Suppressor macrophage treated with lipopolysaccharide for 4 hours (primary cell): ENCODE measurements at regions not wholly inside any gene's neighbourhood (a gene's known extent, or its start where the extent isn't known, plus 50 kb on each side); places are given as distances from the start of the nearest gene placed in this dataset.
"Not testable (repeated sequence)": the region's sequence is repeated elsewhere in the genome, so short reads cannot be mapped to it uniquely, and the experiment has no call there.

Experiments
- DNase-seq: peaks from one replicate; pipeline ENCODE4 v3.0.0-alpha.2; 2020

DNA sequence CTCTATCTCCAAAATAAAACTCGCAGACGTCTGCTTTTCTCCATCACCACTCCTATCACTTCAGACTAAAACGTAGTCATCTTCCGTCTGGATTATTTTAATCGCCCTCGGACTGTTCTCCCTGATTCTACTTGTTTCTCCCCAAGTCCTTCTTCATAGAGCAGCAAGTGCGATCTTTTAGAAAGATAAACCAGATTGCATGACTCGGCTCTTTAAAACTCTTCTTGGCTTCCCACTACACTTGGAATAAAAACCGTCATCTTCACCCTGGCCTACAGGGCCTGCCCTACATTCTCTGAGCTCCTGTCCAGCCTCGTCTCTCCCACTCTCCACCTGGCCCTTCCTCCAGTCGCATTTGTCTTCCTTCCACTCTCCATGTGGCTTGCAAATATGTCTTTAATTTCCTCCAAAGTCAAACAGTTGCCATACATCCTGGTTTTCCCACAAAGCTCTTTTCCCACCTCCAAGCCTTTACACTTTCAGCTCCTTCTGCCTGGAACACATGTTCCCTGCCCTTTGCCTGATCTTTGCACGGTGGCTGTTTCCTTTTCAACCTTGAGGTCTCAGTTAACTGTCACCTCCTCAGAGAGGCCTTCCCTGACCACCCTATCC is 70.5 kb upstream of the DHX40 start:
- no peak for DNase-seq

DNA sequence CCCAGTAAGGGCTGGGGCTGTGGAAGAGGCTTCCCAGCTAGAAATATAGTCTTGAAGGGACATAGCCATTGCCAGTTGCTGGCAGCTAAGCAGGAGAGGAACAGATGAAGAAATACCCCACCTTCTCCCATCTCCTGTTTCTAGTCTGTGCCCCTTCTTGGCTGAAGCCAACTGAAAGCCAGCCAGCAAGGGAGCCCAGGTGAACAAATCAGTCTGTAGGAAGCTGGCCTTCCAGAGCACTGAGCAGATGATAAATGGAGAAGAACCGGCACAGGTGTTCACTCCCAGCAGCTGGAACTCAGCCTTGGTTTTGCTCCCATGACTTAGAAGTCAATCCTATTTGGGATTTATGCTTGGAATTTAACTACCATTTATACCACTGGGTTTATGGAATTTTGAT is 69.2 kb upstream of the DHX40 start:
- DNase-seq = no peak

DNA sequence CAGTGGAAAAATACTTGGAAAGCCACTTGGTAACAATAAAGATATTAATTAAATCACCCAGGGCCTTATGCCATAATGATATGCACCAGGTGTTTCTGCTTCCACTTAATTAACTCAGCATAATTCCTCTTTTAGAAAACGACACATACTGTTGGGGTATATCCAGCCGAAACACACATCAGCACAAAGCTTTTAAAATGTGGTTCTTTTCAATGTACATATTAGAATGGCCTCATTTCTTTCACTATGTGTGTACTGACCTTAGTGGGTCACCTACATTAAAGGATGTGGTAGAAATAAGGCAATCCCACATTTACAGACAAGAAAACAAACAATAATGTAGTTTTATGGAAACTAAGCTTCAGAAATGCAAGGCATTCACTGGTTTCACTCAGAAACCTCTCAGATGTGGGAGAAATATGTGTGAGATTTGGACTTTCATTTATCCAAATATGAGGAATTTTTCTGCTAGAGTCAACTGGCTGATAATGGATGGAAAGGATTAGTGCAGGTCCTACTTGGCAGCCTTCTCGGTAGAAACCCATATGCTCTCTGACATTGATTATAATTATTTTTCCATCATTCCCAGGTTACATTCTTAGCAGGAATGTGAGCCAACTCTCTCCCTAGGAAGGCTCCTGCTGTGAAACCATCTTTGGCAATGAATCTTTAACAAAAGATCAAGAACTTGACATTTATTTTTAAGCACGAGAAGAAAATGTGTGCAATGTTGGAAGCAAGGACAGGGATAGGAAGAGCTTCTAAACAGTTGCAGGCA is 66.7 kb upstream of the DHX40 start:
- DNase-seq = no peak

DNA sequence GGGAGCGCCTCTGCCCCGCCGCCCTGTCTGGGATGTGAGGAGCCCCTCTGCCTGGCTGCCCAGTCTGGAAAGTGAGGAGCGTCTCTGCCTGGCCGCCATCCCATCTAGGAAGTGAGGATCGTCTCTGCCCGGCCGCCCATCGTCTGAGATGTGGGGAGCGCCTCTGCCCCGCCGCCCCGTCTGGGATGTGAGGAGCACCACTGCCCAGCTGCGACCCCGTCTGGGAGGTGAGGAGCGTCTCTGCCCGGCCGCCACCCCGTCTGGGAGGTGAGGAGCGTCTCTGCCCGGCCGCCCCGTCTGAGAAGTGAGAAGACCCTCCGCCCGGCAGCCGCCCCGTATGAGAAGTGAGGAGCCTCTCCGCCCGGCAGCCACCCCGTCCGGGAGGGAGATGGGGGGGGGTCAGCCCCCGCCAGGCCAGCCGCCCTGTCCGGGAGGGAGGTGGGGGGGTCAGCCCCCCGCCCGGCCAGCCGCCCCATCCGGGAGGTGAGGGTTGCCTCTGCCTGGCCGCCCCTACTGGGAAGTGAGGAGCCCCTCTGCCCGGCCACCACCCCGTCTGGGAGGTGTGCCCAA is 65.2 kb upstream of the DHX40 start:
- not testable (repeated sequence) for DNase-seq

DNA sequence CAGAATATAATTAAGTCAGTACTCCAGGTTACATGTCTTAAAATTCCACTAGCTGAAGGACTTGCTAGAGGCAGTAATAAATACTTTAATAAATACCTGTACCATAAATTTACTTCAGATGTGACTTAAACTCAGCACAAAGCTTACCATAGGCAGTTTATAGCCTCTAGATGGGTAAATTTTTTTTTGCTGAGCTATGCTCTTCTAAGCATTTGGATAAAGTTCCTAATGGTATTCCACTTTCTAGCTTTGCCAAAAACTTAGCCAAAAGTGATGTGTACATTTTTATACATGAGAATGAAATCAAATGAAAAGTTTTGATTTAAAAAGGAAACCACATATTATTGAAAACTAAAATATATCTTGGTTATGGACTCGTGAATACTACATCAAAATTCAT is 63.7 kb upstream of the DHX40 start:
- no peak for DNase-seq

DNA sequence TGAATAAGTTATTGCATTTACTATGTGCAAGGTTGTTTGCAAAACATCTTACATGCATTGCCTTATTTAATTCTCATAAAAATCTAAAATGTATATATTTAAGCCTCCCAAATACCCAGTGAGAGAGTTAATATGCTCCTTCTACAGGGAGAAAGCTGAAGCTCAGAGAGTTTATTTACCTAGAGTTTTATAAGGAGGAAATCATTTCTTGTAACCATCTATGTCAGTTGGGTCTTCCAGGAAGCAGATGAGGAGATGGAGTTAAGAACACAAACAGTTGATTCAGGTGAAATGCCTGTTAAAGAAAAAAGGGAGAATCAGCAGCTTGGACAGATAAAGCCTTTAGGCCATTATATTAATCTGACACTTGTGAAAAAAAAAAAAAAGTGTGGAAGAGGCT is 62.6 kb upstream of the DHX40 start:
- no peak for DNase-seq

DNA sequence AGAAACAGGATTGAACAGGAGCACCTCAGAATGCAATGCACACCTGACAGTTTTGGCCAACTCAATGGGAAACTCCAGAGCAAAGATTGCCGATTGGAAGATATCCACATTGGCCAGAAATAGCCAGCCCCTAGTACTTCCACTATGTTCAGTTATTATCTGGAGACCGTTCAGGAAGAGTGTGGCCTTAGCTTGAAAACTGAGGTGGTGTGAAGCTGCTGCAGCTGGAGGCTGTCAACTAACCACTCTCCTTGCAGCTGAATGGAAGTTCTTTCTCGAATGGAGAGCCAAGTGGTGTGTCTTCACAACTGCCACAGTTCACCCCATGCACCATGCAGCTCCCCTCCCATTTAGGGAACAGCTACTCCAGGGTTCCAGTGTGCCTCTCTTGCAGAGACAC is 61.9 kb upstream of the DHX40 start:
- DNase-seq = no peak

DNA sequence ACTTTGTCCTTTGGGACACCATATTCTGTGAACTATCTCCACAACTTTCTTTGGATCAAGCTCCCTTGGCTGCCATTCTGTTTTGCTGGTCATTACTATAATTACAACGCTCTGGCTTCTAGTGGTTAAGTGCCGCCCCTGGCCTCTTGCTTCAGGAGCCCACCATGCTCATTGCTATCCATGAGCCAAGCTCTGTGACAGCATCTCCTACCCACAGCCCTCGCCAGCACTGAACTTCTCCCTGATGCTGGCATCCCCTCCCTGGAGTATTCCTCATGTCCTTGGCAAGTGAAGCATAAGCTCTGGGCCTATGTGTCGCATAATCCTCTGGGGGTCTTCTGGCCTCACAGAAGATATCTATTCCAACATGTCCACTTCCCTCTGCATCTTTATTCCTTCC is 60.6 kb upstream of the DHX40 start:
- no peak for DNase-seq

DNA sequence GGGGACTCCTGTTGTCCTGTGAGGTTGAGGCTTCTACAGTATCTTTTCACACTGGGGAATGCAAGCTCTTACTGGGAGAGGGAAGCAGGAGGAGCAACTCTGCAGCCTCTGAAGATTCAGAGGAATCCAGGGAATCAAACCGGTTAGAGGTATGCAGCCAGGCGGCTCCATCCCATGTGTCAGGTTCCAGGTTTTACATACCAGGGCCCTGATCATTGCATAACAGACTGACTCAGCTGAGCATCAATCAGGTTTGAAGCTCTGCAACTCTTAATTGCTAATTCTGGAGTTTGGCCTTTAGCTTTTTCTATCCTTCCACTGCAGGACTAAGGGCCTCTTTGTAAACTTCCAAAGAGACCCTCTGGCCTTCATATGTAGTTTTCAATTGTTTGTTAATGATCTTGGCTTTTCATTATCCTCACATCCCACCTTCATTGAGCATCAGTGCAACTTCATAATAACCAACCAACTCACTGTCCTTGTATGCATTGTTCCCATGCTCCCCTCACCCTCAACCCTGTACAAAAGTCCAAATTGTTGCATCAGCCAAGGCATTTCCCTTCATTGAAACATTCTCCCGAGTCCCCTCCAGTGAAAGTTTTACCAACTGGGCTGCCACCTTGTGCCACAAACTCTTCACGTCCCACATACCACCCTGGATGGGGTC is 59.7 kb upstream of the DHX40 start:
- no peak for DNase-seq

DNA sequence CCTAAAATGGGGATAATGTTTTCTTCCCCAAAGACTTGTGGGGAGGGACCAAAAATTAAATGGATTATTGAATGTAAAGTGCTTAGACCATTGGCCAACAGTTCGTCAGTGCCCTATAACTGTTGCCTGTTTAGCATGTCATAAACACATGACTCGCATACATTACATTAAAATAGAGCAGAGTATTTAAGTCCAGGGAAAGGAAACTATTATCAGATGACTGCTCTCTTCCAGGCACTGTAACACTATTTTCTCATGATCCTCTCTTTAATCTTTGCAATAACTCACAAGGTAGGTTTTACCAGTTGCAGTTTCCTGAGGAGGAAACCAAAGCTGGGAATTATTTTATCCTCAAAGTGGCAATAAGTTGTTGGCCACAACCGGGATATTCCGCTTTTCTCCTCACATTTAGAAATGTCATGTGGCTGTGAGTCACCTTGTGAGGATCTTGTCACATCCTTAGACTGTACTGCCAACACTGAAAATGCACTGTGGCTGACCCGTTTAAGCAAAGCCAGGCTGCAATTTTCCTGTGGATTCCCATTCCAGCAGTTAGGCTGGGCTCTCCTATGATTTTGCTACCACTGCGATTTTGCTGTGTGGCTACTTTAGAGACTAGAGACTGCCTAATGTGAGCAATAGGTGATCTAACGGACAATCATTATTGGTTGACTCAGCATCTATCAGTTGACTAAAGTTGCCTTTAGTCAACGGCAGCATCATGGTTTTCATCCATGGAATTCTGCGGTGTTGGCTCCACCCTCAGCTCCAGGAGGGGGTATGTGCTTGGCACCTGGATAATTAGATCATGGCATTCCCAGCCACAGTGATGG is 58.3 kb upstream of the DHX40 start:
- peak; percentile 76 for DNase-seq

DNA sequence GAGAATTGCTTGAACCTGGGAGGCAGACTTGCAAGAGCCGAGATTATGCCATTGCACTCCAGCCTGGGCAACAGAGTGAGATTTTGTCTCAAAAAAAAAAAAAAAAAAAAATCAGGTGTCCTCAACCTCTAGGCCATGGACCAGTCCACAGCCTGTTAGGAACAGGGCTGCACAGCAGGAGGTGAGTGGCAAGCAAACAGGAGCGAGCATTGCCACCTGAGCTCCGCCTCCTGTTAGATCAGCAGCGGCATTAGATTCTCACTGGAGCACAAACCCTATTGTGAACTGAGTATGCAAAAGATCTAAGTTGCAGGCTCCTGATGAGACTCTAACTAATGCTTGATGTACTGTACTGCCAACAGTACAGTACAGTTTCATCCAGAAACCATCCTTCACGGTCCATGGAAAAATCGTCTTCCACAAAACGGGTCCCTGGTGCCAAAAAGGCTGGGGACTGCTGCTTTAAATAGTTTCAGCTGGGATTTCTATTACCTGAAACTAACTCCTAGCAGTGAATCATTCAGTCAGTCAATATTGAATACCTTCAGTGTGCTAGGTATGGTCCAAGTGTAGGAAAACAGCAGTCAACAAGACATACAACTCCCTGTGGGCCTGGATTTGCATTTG is 56.3 kb upstream of the DHX40 start:
- DNase-seq = no peak

DNA sequence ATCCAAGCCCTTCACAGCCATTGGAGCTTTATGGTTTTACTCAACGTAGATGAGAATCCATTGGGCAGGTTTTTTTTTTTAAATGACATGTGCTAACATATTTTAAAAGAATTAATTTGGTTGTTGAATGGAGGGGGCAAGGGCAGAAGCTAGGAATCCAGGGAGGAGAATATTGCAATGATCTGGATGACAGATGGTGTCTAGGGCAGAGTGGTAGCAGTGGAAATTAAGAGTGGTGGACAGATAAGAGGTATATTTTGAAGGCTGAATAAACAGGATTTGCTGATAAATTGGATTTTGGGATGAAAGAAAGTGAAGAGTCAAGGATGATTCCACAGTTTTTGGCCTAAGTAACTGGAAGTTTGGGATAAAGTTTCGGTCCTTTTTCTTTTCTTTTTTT is 54.8 kb upstream of the DHX40 start:
- no peak for DNase-seq

DNA sequence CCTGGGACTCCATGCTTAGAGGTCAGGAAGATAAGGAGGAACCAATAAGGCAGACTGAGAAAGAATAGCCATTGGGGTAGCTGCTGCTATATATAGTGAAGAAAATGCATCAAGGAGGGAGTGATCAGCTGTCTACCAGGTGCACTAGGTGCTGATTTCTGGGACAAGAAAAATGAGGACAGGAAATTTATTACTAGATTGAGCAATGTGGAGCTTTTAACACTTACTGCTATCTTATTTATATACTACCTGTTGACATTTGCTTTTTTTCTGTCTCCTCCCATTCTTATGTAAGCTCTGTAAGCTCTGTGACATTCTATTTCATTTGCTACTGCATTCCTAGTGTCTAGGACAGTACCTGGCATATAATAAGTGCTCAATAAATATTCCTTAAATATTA is 53.7 kb upstream of the DHX40 start:
- DNase-seq = no peak

DNA sequence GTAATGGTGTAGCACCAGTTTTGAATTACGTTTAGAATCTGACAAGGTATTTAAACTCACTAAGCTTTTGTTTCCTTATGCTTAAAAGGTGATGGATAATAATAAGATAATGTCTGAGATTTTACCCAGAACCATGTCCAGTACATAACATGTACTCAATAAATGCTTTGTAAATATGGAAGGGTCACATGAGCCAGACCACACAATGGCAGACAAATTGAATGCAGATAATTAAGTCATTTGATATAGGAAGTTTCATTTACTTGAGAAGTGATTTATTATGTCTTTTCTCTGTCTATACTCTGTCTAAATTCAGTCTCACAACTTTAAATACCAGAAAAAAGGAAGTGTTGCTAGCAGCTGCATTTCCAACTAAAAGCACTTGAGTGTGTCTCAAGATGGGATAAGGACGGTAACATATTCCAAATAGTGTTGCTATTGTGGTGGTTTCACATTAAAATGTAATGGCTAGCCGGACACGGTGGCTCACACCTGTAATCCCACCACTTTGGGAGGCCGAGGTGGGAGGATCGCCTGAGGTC is 52.5 kb upstream of the DHX40 start:
- no peak for DNase-seq

DNA sequence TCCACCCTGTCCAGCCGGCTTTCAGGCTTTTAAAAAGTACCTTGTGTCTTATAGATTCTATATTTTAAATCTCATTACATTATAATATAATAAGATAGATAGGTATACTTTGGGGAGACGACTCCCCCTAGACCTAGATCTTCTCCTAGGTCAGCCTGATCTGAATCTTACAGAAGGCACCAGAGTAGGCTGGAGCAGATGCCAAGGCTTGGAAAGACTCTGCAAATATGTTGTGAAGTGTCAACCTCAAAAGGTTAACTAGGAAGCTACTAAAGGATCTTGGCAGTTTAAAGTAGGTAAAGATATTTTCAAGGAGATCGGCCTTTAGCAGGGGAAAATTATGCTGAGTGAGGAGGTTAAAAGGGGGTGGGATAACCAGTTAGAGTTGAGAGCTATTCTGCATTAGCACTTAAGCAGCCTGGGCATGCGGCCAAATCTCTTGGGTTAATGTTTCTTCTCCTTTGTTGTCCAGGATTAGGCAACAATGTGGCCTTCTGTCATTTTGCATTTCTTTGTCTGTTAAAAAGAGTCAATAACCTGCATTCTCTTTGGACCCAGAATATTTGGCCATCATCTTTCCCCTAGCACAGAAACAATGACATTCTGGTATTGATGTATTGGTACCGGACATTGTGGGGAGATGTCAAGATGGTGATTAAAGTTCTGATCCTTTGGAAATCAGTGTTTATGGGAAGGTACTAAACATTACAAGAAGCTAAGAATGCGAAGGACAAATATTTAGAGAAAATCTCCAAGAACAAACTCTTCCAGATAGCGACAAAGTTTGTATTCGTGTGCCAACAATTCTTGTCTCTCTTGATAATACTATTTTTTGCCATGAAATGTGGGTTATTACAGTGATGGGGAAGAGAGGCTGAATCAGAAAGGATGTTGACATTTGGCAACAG is 51.2 kb upstream of the DHX40 start:
- DNase-seq = peak; percentile 97
